ENCODE measurements at regions not wholly inside any gene's neighbourhood (a gene's known extent, or its start where the extent isn't known, plus 50 kb on each side); places are given as distances from the start of the nearest gene placed in this dataset.

DNA sequence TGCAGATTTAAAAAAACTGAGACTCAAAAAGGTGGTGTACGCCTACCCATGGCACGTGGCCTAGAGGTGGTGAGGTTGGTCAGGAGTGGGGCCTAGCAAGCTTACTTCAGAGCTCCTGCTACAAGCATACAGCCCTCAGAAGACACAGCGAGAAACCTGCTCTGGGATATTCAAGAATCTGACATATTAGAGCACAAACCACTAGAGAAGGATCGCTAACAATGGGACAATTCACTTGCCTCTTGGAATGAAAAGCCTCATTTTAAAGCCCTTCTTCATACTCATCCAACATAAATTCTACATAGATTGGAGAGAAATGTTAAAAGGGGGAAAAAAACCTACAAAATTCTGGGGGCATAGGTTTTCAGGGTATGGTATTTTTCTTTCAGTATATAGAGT lies 118.0 kb upstream of the ARHGEF3 start:
- TF ChIP-seq, protein P1, sequence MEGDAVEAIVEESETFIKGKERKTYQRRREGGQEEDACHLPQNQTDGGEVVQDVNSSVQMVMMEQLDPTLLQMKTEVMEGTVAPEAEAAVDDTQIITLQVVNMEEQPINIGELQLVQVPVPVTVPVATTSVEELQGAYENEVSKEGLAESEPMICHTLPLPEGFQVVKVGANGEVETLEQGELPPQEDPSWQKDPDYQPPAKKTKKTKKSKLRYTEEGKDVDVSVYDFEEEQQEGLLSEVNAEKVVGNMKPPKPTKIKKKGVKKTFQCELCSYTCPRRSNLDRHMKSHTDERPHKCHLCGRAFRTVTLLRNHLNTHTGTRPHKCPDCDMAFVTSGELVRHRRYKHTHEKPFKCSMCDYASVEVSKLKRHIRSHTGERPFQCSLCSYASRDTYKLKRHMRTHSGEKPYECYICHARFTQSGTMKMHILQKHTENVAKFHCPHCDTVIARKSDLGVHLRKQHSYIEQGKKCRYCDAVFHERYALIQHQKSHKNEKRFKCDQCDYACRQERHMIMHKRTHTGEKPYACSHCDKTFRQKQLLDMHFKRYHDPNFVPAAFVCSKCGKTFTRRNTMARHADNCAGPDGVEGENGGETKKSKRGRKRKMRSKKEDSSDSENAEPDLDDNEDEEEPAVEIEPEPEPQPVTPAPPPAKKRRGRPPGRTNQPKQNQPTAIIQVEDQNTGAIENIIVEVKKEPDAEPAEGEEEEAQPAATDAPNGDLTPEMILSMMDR (IDR thresholded peaks at IDR 0.05; ENCODE audit: borderline replicate concordance, extremely low read depth, low read length, poor library complexity, severe bottlenecking), result no peak
- TF ChIP-seq EZH2 (IDR thresholded peaks at IDR 0.05; ENCODE audit: borderline replicate concordance, low read depth, low read length, severe bottlenecking), result no peak
